ENCODE measurements at regions not wholly inside any gene's neighbourhood (a gene's known extent, or its start where the extent isn't known, plus 50 kb on each side); places are given as distances from the start of the nearest gene placed in this dataset.

- TF ChIP-seq CTCF (IDR thresholded peaks at IDR 0.05; ENCODE audit: borderline replicate concordance, insufficient read depth, low read depth, low read length) = no peak
- H3K4me3 ChIP-seq (ENCODE audit: low read depth, low read length) = no peak overlapping the region
These were observed 61.8 kb upstream of the SNX2 start for GRCh38 chr5:122713041-122713440.

- no peak overlapping the region for H3K4me3 ChIP-seq (ENCODE audit: low read depth, low read length)
- TF ChIP-seq CTCF (IDR thresholded peaks at IDR 0.05; ENCODE audit: borderline replicate concordance, insufficient read depth, low read depth, low read length) = no peak
These were observed 59.8 kb upstream of the SNX2 start for GRCh38 chr5:122715095-122715494.

GRCh38 chr5:122718611-122719010 lies 56.3 kb upstream of the SNX2 start:
- no peak overlapping the region for H3K4me3 ChIP-seq (ENCODE audit: low read depth, low read length)
- no peak for TF ChIP-seq CTCF (IDR thresholded peaks at IDR 0.05; ENCODE audit: borderline replicate concordance, insufficient read depth, low read depth, low read length)

- TF ChIP-seq CTCF (IDR thresholded peaks at IDR 0.05; ENCODE audit: borderline replicate concordance, insufficient read depth, low read depth, low read length) = no peak
- no peak overlapping the region for H3K4me3 ChIP-seq (ENCODE audit: low read depth, low read length)
These were observed 54.7 kb upstream of the SNX2 start for GRCh38 chr5:122719991-122720746.

- no peak overlapping the region for H3K4me3 ChIP-seq (ENCODE audit: low read depth, low read length)
- TF ChIP-seq CTCF (IDR thresholded peaks at IDR 0.05; ENCODE audit: borderline replicate concordance, insufficient read depth, low read depth, low read length) = no peak
These were observed 53.8 kb upstream of the SNX2 start for GRCh38 chr5:122721127-122721526.

GRCh38 chr5:122722341-122722740 lies 52.5 kb upstream of the SNX2 start:
- no peak overlapping the region for H3K4me3 ChIP-seq (ENCODE audit: low read depth, low read length)
- TF ChIP-seq CTCF (IDR thresholded peaks at IDR 0.05; ENCODE audit: borderline replicate concordance, insufficient read depth, low read depth, low read length) = no peak

GRCh38 chr5:122723606-122724352 lies 51.1 kb upstream of the SNX2 start:
- no peak overlapping the region for H3K4me3 ChIP-seq (ENCODE audit: low read depth, low read length)
- no peak for TF ChIP-seq CTCF (IDR thresholded peaks at IDR 0.05; ENCODE audit: borderline replicate concordance, insufficient read depth, low read depth, low read length)

Measured in GM12875 (cell line).